GM19452 (cell line): ENCODE measurements at regions not wholly inside any gene's neighbourhood (a gene's known extent, or its start where the extent isn't known, plus 50 kb on each side); places are given as distances from the start of the nearest gene placed in this dataset.

Experiments used
- ATAC-seq: cut with Tn5 transposase; IDR thresholded peaks from one replicate; pipeline ENCODE4 v1.9.1; 2021; ENCODE audit not compliant: unreplicated experiment

DNA sequence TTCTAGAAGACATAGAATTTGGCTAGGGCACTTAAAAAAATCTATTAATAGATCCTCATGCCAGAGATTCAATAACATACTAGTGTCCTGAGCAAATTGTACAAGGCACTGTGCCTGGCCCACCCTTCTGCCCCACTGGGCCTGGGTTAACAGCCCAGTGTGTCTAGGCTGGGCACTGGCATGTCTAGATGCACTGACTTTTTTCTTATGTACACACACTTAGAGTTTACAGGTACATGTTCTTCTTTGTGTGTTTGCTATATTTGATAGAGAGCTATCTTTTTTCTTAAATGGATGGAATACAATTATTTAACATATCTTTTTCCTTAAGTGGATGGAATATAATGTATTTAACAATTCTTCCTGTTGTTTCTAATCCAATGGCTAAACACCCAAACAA lies 241.5 kb downstream of the AUH start:
- ATAC-seq, result no peak

DNA sequence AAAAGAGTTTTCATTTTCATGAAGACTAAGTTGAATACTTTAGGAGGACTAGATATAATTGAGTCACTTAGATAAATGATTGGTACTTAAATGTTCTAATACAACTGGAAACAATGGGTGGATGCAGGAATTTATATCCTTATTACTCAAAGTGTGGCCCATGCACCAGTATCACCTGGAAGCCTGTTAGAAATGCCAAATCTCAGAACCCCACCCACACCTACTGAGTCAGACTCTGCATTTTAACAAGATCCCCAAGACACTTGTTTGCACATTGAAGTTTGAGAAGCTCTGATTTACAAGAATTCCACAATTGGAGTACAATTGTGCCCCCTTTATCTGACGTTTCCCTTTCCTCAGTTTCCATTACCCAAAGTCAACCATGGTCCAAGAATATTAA lies 239.0 kb downstream of the AUH start:
- ATAC-seq, result no peak

DNA sequence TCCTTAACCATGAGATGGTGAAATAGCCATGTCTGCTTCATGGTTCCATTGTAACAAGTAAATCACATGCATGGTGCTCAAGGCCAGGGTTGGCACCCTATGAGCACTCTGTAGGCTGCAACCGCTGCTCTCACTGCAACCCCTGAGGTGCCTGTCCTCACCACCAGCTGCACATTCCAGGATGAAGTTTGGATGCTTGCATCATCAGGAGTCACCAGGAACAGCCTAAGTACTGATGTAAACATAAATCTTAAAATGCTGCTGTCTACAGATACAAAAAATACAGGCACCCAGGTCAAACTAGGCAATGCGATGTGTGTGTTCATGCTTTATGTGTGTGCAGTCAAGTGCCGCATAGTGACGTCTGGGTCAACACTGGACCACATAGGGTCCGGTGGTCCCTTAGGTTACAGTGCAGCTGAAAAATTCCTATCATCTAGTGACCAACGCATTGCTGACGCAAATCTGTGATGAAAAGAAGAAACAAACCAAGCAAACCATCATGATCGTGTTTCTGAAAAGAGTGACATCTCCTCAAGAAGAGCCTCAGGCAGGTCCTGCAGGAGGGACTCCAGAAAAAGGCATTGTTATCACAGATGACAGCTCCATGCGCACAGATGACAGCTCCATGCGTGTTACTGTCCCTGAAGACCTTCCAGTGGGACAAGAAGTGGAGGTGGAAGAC lies 234.8 kb downstream of the AUH start:
- no peak for ATAC-seq

DNA sequence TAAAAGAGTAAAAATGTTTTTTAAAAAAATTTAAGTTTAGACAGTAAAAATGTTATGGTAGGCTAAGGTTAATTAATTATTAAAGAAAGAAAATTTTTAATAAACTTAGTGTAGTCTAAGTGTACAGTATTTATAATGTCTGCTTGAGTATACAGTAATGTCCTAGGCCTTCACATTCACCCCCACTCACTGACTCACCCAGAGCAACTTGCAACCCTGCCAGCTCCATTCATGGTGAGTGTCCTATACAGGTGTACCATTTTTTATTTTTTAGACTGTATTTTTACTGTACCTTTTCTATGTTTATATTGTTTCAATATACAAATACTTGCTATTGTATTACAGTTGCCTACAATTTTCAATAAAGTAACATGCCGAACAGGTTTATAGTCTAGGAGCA lies 234.1 kb downstream of the AUH start:
- no peak for ATAC-seq

DNA sequence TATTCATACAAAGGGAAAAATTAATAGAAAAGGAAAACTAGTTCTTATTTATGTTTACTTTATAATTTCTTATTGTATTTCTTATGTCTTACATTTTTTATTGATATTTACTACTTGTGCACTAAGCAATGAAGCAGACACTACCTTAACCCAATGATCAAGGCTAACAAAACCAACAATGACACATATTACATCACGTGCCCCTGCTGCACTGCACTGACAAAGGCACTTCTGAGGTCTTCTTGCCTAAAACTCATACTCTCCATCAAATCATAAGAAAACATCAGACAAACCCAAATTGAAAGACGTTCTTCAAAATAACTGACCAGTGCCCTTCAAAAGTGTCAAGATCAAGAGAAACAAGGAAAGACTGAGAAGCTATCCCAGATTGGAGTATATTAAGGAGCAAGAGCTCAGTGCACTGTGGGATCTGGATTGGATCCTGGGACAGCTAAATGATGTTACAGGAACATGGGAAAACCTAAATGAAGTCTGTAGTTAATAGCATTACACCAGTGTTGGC lies 230.9 kb downstream of the AUH start:
- ATAC-seq, result no peak

DNA sequence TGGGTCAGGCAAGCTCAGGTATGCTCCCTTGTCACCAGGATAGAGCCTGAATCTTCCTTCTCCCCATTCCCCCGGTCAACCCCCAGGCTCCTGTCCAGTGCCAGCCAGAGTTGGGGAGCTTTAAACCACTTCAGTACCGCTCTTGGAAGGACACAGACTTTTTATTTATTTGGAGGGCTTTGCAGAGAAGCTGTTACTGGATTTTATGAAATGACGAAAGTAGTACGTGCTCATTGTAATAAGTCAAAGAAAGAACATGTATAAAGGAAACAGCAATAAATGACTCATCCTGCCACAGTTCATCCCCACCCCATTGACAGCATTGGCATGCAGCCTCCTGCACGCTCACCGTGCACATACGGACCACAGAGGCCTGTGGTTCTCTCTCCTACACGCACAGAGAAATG lies 230.3 kb downstream of the AUH start:
- ATAC-seq, result peak; percentile 61

DNA sequence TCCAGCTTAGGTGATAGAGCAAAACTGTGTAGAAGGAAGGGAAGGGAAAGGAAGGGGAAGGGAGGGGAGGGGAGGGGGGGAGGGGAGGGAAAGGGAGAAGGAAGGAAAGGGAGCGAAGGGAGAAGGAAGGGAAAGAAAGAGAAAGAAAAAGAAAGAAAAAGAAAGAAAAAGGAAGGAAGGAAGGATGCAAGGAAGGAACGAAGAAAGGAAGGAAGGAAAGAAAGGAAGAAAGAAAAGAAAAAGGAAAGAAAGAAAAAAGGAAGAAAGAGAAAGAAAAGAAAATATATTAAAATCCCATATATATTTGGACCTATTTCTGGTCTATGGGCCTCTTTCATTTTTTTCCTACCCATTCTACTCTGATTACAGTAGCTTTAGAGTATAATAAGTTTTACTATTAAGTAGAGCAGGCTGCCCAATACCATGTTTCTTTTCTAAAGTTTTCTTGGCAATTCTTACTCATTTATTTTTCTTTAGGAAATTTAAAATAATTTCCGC lies 229.1 kb downstream of the AUH start:
- no peak for ATAC-seq

DNA sequence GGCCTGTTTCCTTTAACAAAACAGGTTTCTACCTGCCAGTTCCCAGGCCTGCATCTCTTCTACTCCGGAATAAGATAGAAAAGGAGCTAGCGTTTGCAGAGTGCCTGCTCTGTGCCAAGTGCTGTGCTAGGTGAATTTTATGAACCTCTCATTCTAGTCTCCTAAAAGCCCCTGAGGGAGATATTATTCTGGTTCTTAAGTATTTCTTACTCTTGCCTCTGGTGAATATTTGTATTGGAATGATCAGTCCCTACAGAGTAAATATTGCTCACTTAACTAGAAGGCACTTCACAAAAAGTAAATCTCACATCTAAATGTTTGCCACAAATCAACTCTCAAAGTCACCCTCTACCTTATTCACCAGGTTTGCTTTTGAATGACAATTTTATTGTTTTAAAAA lies 227.1 kb downstream of the AUH start:
- ATAC-seq, result no peak

DNA sequence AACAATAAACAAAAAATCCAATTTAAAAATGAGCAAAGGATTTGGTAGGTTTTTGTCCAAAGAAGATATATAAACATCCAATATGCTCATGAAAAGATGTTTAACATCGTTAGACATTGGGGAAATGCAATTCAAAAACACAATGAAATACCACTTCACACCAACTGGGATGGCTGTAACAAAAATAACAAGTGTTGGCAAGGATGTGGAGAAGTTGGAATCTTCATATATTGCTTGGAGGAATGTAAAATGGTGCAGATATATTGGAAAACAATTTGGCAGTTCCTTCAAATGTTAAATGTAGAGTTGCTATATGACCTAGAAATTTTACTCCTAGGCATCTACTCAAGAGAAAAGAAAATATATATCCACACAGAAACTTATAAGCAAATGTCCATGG lies 224.3 kb downstream of the AUH start:
- no peak for ATAC-seq

DNA sequence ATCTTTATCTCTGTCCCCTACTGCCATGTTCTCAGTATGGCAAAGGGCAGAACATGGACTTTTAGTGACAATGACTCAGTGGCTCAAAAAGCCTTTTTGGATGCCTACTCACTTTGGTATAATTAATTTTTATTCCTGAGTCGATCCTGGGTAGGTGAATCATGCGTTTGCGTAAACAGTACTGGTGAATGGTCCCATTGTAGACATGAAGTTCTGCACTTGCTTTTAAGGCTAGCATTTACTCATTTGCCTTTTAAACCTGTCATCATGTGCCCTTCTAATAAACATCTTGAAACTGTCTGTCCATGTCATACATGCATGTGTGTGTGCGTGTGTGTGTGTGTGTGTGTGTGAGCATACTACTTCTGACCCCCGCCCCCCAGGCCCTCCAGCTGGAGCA lies 223.0 kb downstream of the AUH start:
- ATAC-seq, result no peak

DNA sequence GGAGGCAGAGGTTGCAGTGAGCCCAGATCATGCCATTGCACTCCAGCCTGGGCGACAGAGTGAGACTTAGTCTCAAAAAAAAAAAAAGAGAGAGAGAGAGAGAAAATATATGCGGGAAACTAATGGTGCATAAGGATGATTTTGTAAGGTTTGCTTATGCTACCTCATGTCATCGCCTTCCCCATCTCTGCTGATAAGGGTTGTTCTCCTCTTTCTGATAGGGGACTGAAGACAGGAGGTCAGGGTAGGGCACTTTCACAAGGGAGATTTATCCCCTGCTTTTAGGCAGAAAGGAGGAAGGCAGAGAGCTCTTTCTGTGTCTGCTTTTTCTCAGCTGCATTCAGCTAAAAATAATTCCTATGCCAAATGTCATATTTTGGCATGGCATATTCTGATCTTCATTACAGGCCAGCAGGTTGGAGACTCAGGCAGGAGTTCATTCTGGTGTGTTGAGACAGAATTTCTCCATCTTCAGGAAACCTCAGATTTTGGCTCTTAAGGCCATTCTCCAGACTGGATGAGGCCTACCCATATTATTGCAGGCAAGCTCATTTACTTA lies 220.2 kb downstream of the AUH start:
- ATAC-seq, result no peak

DNA sequence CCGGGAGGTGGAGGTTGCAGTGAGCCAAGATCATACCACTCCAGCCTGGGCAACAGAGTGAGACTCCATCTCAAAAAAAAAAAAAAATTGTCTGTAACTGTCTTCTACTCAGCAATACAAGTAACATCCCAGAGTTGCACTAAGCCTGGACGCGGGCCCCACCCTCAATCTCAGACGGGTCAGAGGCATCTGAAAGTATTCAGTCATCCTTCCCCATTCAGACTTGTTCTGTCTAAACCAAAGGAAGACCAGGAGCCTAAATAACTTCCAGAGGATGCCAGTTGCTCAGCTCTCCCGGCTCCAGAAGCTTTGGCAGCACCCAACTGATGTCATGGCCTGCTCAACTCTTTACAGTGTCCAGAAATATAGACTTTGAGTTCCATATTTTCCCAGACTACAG lies 218.6 kb downstream of the AUH start:
- no peak for ATAC-seq

DNA sequence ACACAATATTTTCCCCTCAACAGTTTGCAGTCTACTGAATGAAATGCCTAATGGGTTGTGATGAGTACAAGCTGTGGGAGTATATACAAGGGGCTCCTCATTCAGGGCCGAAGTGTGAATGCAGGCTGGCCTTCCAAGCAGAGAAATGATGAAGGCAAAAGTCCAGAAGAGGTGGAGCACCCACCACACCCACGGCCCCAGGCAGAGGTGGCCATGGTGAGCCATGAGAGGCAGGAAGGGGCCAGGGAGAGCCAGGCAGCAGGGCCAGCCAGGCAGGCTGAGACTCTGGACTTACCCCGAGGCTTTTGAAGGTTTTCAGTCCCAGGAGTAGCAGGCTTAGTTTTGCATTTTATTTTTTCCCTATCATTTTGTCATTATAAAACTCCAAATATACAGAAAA lies 218.1 kb downstream of the AUH start:
- ATAC-seq, result no peak

DNA sequence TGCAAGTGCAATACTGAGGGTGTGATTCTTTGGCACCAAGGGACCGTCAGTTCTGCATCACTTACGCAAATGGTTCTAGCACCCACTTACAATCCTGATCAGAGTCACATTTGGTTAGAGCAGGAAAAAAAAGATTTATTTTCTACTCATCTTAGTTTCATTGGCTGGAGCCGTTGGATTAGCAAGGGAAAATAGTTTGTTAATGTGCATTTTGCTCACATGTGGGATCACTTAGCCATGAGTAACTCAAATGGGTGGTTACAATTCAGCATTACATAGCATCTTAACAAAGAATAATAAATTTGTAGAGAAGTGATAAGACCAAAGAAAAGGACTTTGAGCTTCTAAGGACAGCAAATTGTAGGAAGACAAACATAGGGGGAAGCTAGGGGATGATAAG lies 216.9 kb downstream of the AUH start:
- no peak for ATAC-seq

DNA sequence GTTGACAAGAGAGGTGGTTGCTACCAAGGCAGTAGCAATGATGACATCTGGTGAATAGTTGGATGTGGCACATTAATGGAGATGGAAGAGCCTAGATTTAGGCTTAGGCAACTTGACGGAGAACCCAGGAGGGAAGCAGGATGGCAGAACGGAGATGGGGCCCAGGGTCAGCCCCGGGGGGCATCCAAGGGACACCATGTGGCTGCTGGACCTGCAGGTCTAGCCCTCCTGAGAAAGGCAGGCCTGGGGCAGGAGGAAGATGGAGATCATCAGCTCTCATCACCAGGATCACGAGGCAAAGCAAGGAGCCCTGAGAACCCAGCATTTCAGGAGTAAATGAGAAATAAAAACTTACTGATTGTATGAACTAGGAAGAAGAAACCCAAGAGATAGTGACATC lies 216.2 kb downstream of the AUH start:
- no peak for ATAC-seq

DNA sequence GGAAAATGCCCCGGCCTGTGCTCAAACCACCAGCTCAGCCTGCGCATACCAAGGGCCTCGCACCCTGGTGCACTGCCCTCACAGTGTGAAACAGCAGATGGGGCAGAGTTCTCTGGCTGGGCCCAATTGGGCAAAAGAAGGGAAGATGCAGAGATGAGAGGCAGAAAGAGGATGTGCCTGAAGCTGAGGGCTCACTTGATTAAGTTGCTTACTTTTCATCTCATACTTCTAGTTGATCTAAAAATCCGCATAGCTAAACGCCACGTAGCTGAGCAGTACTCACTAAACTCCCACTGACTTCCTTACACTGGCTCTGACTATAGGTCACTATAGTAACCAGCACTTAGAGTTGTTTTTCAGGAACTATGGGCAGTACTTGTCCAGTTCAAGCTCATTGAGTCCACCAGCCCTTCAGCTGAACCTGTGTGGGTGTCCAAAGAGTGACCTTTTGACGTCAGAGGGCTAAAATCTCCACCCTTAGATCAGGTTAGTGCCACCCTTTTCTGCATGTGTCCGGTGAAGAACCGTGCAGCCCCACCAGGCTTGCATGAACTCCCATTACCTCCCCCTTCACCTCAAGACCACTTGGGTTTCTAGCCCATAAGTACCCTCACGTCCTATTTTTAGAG lies 215.2 kb downstream of the AUH start:
- ATAC-seq, result no peak

DNA sequence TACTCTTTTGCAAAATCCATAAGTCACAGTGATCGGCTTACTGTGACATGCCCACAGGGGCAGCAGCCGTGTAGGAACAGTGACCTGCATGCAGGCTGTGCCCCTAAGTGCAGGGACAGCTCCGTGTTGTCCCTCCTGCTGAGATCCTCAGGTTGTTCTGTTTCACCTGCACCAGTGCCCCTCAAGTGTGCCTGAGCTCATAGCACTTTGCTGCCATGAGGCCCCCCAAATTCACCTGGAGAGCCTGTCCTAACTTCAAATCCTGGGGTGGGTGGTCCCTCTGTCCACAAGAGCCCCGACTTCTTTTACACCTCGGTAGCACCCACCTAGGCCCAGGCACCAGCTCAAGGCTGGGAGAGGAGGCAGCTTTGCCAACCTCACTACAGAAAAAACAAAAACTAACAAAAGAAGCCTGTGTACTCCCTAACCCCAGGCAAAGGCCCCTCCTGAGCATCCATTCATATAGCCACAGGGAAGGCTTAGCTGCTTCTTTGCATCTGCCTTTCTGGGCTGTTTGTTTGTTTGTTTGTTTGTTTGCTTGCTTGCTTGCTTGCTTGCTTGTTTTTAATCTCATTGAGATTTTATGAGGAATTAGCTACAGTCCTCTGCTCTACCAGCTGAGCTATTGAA lies 214.5 kb downstream of the AUH start:
- no peak for ATAC-seq

DNA sequence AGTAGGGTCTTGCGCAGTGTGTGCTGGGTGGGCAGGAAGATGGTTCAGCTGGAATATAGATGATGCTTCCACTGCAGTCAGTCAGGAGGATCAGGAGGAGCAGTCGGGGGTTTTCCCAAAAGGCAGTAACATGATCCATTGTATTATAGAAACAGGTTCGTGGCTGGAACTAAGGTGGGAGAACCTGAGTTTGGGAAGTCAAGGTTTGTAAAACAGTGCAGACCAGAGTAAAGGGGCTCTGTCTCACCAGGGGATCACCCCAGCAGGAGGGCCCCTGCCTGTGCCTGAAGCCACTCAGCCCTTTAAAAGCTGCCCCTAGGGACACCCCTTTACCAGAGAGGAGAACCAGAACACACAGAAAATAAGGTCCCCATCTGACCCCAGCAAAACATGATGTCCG lies 213.4 kb downstream of the AUH start:
- no peak for ATAC-seq

DNA sequence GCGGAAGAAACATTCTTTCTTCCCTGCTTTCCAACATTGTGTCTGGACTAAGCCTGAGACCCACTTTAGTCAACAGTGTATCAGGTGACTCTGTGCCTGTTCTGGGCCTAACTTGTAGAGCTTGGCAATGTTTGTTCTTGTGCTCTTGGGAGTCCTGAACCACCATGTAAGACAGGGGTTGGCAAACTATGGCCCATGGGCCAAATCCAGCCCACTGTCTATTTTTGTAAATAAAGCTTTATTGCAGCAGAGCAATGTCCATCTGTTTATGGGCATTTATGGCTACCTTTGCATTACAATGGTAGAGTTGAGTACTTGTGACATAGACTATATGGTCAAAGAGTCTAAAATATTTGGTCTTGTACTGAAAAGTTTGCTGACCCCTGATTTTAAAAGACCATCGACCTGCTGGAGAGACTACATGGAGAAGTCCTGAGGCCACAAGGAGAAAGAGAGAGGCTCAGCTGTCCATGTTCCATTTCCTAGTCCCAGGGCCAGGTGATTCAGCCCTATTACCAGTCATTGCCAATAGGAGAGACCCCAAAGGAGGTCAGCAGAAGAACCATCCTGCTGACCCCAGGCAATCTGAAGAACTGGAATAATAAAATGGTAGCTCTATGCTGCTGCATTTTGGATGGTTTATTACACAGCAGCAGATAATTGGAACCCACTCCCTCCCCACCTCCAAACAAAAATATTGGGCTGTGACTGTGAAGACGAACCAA lies 211.3 kb downstream of the AUH start:
- ATAC-seq, result no peak

DNA sequence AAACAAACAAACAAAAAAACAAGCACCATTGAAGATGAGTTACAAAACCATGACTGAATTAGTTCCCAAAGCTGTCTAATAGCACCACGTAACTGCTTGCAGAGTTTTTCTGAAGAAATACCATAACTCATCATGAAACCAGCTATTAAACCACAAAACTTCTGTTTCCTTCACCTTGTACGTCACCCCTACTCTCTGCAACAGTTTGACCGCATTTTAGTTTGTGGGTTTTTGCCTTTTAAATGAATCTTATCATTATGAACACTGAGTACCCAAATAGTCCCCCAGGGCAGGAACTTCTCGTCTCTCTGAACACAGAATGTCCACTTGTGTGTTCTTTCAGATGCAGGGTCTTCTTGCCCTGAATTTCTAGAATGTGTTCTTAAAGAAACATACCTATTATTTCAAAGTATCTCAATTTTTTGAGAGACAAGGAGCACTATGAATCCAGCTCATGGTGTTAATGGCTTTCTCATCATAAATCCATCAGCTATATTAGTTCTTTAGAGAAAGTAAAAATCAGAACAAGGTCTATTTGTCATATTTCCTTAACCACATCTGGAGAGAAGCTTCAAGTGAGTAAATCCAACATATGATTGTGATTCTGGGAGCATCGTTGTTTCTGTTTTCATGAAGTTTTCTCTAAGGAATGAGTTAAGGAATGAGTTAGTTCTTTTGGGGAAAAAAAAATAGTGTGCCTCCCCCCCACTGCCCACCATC lies 210.6 kb downstream of the AUH start:
- peak; percentile 64 for ATAC-seq

DNA sequence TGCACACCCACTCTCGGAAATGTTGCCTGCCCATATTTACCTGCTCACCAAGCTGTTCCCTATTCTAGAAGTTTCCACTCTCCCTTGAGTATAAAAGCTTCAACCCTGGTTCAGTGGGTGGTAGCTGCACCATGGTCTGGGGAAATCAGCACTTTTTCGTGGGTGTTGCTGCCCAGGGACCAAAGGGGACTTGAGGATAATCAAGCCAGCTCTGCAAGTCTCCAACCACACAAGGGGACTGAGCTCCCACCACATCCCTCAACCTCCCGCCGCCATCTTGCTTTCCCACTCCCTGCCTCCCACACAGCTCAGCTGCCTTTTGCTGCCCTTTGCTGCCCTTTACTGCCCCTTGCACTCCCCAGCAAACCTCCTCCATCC lies 210.0 kb downstream of the AUH start:
- no peak for ATAC-seq
